HG03103 (cell line): ENCODE measurements at regions not wholly inside any gene's neighbourhood (a gene's known extent, or its start where the extent isn't known, plus 50 kb on each side); places are given as distances from the start of the nearest gene placed in this dataset.
"Not testable (repeated sequence)": the region's sequence is repeated elsewhere in the genome, so short reads cannot be mapped to it uniquely, and the experiment has no call there.

ENCODE experiments used
- ATAC-seq: cut with Tn5 transposase; IDR thresholded peaks from one replicate; pipeline ENCODE4 v1.9.1; 2021; ENCODE audit warnings: low read depth; ENCODE audit not compliant: unreplicated experiment

DNA sequence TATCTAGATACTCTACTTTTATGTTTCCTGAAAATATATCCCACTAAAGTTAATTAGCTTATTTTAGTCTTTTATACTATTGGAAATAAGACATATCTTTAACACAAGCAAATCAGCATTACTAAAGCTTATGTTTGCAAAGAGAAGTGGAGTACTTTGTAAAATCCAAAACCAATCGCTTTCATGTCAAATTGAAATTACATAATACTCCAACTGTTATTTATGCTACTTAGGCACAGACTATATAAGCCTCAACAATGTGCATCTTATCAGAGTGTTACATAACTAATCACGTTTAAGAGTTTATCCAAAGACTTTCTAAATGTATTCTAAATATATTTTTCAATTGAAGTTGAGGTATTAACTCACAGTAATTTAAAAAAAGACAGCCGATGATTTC lies 200.0 kb downstream of the PCDH20 start:
- ATAC-seq: no peak

GRCh38 chr13:61215116-61215515 lies 200.5 kb downstream of the PCDH20 start:
- no peak for ATAC-seq

DNA sequence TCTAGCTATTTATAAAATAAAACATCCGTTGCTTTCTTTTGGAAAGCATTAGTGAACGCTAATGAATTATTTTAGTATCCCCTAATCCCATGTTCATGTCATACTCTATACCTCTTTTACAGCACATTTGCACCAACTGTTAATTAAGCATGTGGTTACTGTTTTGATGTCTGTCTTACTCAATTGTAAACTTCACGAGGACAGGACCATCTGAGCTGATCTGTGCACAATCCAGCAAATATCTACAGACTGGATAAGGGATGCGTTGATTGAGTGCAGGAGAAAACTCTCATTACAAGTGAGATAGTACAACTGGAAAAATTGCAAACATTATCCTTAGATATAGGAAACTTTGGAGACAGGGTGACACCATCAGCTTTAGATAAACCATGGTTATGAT lies 201.1 kb downstream of the PCDH20 start:
- no peak for ATAC-seq

DNA sequence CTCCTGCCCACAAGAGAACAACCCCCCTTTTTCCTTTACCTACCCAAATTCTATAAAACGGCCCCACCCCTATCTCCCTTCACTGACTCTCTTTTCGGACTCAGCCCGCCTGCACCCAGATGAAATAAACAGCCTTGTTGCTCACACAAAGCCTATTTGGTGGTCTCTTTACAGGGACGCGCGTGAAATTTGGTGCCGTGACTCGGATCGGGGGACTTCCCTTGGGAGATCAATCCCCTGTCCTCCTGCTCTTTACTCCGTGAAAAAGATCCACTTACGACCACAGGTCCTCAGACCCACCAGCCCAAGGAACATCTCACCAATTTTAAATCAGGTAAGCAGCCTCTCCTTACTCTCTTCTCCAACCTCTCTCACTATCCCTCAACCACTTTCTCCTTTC lies 209.8 kb downstream of the PCDH20 start:
- not testable (repeated sequence) for ATAC-seq

- no peak for ATAC-seq
Measured at GRCh38 chr13:61204025-61204424, 211.6 kb downstream of the PCDH20 start.

- no peak for ATAC-seq
Measured at GRCh38 chr13:61202042-61202441, 213.6 kb downstream of the PCDH20 start.

DNA sequence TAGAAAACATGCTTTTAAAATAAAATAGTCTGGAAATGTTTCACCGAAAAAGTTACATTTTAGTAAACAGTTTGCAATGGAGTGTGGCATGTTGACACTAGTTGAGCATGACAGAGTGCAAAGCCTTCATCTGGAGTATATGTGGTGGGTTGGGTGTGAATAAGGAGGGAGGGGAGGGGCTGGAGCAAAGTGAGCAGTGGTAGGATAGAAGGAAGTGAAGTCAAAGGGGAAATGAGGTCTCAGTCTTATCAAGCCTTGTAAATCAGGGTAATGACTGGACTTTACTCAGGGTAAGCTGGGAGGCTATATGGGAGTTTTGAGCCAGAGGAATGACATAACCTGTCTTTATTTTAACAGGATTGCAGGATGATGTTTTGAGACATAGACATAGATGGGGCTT lies 222.8 kb downstream of the PCDH20 start:
- ATAC-seq: no peak

GRCh38 chr13:61188057-61188456 lies 227.6 kb downstream of the PCDH20 start:
- no peak for ATAC-seq

DNA sequence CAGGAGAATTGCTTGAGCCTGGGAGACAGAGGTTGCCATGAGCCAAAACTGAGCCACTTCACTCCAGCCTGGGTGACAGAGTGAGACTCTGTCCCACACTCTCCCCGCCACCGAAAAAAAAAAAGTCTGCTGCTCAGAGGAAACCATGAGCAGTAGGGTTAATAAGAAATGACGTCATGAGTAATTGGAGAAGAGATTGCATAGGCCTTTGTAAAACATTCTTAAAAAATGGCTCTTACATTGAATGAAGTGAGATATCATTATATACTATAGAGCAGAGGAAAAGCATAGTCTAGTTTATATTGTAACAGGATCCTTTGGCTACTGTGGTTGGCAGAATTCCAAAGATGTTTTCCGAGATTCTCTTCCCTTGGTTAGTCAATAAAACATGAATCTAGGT lies 228.2 kb downstream of the PCDH20 start:
- ATAC-seq: no peak

GRCh38 chr13:61183670-61184069 lies 232.0 kb downstream of the PCDH20 start:
- ATAC-seq: no peak

- no peak for ATAC-seq
Measured at GRCh38 chr13:61180234-61180633, 235.4 kb downstream of the PCDH20 start.

GRCh38 chr13:61179741-61180140 lies 235.9 kb downstream of the PCDH20 start:
- no peak for ATAC-seq

DNA sequence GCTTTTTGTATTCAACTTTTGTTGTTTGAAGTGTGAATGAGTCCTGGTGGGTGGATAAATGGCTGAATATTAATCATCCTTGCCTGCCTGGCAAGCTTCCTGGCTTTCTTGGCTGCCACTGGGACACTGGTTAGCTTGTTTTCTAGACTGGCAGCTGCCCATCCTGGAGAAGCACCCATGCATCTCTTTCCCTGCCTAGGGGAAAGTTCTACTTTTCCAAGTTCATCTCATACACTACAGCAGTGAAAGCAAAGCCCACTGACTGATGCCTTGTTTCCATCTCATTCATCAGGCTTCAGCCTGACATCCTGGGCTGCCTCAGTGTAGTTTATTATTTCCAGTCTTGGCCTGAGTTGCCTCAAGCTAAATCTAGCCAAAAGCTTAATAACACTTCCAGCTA lies 244.8 kb downstream of the PCDH20 start:
- no peak for ATAC-seq

DNA sequence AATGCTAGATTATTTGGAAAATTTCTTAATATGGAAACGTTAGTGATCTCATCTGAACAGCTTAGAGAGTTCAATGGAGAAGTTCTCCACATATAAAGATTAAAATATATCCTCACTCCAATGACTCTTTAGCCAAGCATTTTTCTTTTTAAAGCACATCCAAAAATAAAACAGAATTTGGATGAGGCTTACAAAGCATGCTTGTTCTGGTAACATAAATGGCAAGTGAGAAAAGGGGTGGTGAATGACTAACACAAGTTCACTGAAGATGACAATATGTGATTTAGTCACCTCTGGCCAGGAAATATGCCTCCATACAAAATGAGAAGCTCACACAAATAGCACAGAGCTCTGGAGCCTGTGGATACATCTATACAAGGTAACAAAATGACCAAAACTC lies 253.0 kb downstream of the PCDH20 start:
- ATAC-seq: no peak

DNA sequence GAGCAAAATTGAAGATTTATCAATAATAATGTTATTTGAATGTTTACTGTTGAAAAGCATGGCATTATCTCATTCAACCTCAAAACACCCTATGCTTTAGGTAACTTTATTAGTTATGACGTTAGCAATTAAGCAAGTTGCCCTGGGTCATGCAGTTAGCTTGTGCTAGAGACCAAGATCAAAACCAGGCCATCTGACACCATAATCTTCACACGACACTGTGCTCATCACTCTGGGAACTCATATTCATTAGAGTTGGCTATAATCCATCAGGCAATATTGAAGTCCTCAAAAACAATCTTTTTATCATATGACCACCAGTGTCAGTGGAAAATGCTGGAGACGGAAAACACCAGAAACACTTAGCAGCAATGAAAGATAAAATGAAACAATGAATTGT lies 253.5 kb downstream of the PCDH20 start:
- no peak for ATAC-seq

- no peak for ATAC-seq
Measured at GRCh38 chr13:61156753-61157152, 258.9 kb downstream of the PCDH20 start.

DNA sequence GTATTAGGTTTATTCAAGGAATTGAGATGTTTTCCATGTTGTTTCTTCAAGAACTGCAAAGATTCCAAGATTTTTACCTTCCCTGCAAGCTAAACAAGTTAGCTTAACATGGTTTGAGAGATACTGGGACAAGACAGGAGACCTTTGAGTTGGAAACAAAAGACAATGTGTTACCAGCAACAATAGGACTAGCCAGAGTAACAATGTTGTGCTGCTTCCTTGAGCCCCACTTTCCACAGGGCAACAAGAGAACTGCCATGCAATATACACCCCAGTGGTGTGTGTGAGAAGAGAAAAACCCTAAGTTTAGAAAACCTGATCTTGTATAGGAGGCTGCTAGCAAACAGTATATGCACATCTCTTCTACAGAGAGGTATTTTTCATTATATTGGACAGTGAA lies 264.6 kb downstream of the PCDH20 start:
- no peak for ATAC-seq

GRCh38 chr13:61149331-61149730 lies 266.3 kb downstream of the PCDH20 start:
- no peak for ATAC-seq

DNA sequence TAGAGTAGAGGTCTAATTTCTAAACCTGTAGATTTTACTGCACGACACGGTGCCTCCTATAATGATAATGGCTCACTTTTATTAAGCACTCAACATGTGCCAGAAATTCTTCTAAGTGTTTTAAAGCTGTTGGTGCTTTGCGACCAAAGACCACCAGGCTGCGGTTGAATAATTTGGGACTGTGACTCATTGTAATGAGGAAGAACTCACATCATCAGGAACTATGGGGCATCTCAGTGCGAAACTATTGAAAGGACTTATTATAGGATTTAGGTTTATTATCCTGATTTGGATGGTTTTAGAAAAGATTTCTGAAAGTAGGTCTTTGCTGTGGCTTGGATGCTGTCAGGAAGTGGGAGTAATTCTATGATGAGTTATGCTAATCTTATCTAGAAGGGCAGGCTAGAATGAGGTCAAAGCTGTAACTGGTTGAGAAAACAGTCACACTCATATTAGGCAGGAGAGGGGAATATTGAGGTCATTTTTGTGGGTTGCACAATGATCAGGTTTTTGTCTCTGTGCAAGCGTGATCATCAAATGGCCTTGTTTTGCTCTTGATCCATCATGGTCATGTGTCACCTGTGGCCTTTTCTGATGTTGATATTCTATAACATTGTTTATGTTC lies 266.8 kb downstream of the PCDH20 start:
- no peak for ATAC-seq

- ATAC-seq: no peak
Measured at GRCh38 chr13:61148211-61148610, 267.4 kb downstream of the PCDH20 start.

DNA sequence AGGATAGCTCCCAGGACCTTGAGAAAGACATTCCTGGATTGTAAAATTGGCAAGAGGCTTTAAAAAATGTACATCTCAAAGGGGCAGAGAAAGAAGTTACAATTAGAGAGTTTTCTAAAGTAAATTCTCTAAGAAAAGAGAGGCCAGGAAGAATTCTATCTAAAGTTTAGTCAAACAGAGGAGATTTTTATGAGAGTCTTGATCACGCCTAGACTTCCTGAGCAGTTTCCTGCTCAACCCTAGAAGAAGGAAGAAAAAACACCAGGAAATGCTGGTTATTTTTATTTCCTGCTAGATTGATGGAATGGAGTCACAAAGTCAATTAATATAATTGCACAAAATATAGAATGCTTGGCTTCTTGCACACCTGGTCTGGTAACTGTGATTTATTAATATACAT lies 269.1 kb downstream of the PCDH20 start:
- ATAC-seq: no peak

GRCh38 chr13:61146158-61146557 lies 269.5 kb downstream of the PCDH20 start:
- no peak for ATAC-seq
